GM23248 (cell line): ENCODE measurements at regions not wholly inside any gene's neighbourhood (a gene's known extent, or its start where the extent isn't known, plus 50 kb on each side); places are given as distances from the start of the nearest gene placed in this dataset.

Experiments used
- EZH2 ChIP-seq: fragments of 200-600 bp; sonication (generic); IDR thresholded peaks from 2 replicates; pipeline ENCODE4 v1.6.1; 2018; ENCODE audit warnings: antibody characterized with exemption, mild to moderate bottlenecking; ENCODE audit not compliant: insufficient read depth, poor library complexity, severe bottlenecking
- EZH2phosphoT487 ChIP-seq: fragments of 200-600 bp; sonication (generic); IDR thresholded peaks from 2 replicates; pipeline ENCODE4 v1.6.1; 2018; ENCODE audit warnings: antibody characterized with exemption, moderate library complexity, mild to moderate bottlenecking, low read depth; ENCODE audit not compliant: insufficient read depth

GRCh38 chr3:76096036-76096435 is 310.7 kb upstream of the ZNF717 start:
- TF ChIP-seq EZH2 (no peak), EZH2phosphoT487 (no peak)
